ENCODE measurements at regions not wholly inside any gene's neighbourhood (a gene's known extent, or its start where the extent isn't known, plus 50 kb on each side); places are given as distances from the start of the nearest gene placed in this dataset.

DNA sequence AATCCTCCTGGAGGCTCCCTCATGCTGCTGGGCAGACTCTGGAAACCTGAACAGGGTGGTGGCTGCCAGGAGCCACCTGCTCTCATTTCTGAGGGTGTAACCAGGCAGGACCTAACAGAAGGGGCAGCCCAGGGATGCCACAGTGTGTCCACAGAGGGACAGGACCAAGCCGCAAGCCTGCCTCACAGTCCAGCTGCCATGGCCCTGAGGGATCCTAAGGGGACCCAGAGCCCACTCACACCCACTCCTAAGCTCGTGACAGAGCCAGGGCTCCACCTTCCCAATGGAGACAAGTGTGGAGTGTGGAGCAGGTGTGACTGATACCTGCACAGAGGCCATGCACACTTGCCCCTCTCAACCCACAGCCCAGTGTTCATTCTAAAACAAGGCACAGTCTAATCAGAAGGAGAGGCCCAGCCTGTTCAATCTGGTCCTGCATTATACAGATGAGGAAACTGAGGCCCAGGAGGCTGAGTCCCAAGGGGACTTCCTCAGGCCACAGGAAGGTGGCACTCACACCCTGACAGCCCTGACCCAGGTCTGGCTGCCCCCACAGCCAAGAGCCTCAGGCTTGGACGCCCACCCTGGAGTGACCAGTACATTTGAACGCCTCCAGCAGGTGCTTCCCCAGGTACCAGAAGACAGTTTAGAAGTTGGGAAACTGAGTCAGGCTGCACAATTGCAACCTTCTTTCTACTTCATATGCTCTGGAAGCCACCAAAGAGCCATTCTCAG is 220.1 kb downstream of the TUBA3C start:
- Mint-ChIP-seq H3K36me3 (ENCODE audit: low read depth) (no peaks in the 10 kb centered on the region), H3K9me3 (peaks cover 14% of the 10 kb centered on the region), H3K27ac (no peak overlapping the region), H3K4me1 (ENCODE audit: low read depth) (no peaks in the 10 kb centered on the region), H3K4me3 (no peak overlapping the region), H3K27me3 (ENCODE audit: insufficient read depth) (no peaks in the 10 kb centered on the region)
- DNase-seq (ENCODE audit: low spot score), result no peak
- intact Hi-C loops (cut with micrococcal nuclease), result no loop called here

DNA sequence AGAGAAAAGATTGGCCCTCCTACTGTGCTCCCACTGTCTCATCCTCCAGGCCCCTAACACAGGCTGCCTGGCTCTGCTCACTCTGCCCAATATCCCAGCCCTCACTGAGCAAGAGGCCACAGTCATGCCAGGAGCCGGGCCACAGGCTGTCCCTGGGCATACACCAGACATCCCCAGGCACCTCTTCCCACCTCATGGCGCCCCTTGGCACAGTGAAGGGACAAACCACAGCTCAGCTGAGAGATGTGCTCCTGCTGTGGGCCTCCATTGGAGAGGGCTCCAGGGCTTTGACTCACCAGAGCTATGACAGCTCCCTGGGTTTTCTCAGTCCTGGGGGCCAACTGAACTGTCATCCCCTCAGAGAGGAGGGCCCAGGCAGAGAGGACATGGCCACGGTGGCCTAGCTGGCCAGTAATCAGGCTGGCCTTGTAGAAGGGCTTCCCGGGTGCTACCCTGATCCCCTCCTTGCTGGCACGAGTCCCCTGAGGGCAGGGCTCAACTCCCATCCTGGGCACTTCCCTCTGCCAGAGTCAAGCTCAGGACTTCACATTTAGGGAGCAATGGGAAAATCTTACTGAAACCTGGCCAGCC is 220.9 kb downstream of the TUBA3C start:
- Mint-ChIP-seq H3K27ac (no peak overlapping the region), H3K36me3 (ENCODE audit: low read depth) (peaks cover 2% of the 10 kb centered on the region), H3K27me3 (ENCODE audit: insufficient read depth) (no peaks in the 10 kb centered on the region), H3K4me1 (ENCODE audit: low read depth) (no peaks in the 10 kb centered on the region), H3K9me3 (peaks cover 19% of the 10 kb centered on the region), H3K4me3 (no peak overlapping the region)
- DNase-seq (ENCODE audit: low spot score), result no peak
- intact Hi-C loops (cut with micrococcal nuclease), result no loop called here

DNA sequence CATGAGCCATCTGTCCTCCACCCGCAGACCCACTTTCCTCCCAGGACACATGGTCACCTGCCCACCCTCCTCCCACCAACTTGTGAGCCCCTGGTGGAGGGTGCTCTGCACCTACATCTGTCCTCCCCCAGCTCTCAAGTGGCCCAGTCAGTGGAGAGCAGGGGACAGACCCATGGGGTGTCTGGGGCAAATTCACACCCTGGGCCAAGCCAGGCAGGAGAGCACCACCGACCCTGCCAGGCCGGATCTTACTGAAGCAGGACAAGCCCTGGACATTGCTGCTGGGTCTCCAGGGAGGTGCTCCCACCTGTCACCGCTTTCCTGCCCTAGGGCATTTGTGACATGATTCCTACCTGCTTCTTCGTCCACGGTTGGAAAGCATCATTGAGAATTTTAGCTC is 221.6 kb downstream of the TUBA3C start:
- H3K4me1 Mint-ChIP-seq (ENCODE audit: low read depth), result no peaks in the 10 kb centered on the region
- peaks cover 2% of the 10 kb centered on the region for H3K36me3 Mint-ChIP-seq (ENCODE audit: low read depth)
- H3K4me3 Mint-ChIP-seq, result no peak overlapping the region
- H3K27me3 Mint-ChIP-seq (ENCODE audit: insufficient read depth), result no peaks in the 10 kb centered on the region
- intact Hi-C loops (cut with micrococcal nuclease), result no loop called here
- no peak for DNase-seq (ENCODE audit: low spot score)
- peaks cover 25% of the 10 kb centered on the region for H3K9me3 Mint-ChIP-seq
- H3K27ac Mint-ChIP-seq, result no peak overlapping the region

DNA sequence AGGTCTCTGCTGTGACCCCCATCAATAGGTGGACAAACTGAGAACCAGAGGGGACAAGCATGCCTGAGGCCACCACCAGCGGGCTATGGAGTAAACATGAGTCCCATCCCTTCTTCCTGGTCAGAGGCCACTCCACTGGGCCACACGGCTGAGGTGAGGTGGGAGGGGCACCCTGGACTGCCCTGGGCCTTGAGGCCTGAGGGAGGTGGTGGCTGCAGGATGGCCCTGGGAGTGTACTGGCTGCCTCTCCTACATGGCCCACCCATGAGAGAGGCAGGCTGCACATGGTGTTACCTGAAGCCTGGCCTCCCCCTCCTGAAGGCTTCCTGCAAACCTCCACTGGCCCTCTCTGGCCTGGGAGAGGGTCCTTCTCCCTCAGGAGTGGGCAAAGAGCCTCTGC is 222.4 kb downstream of the TUBA3C start:
- intact Hi-C loops (cut with micrococcal nuclease), result no loop called here
- Mint-ChIP-seq H3K36me3 (ENCODE audit: low read depth) (peaks cover 2% of the 10 kb centered on the region), H3K4me1 (ENCODE audit: low read depth) (no peaks in the 10 kb centered on the region), H3K27ac (no peak overlapping the region), H3K4me3 (no peak overlapping the region), H3K9me3 (peaks cover 32% of the 10 kb centered on the region), H3K27me3 (ENCODE audit: insufficient read depth) (no peaks in the 10 kb centered on the region)
- DNase-seq (ENCODE audit: low spot score), result no peak

DNA sequence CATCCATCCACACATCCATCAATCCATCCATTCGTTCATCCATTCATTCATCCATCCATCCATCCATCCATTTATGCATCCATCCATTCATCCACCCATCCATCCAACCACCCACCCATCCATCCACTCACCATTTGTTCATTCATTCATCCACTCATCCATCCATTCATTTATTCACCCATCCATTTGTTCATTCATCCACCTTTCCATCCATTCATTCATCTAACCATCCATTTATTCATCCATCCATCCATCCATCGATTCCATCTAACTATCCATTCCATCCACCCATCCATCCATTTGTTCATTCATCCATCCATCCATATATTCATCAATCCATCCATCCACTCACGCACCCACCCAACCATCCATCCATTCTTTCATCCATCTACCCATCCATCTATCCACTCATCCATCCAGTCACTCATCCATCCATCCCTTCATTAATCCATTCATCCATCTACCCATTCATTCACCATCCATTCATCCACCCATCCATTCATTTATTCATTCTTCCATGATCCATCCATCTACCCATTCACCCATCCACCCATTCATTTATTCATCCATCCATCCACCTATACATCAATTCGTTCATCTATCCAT is 225.0 kb downstream of the TUBA3C start:
- no peaks in the 10 kb centered on the region for H3K4me1 Mint-ChIP-seq (ENCODE audit: low read depth)
- H3K9me3 Mint-ChIP-seq, result peaks cover 32% of the 10 kb centered on the region
- DNase-seq (ENCODE audit: low spot score), result no peak
- H3K27ac Mint-ChIP-seq, result no peak overlapping the region
- H3K36me3 Mint-ChIP-seq (ENCODE audit: low read depth), result peaks cover 2% of the 10 kb centered on the region
- no peaks in the 10 kb centered on the region for H3K27me3 Mint-ChIP-seq (ENCODE audit: insufficient read depth)
- H3K4me3 Mint-ChIP-seq, result no peak overlapping the region
- intact Hi-C loops (cut with micrococcal nuclease), result no loop called here

DNA sequence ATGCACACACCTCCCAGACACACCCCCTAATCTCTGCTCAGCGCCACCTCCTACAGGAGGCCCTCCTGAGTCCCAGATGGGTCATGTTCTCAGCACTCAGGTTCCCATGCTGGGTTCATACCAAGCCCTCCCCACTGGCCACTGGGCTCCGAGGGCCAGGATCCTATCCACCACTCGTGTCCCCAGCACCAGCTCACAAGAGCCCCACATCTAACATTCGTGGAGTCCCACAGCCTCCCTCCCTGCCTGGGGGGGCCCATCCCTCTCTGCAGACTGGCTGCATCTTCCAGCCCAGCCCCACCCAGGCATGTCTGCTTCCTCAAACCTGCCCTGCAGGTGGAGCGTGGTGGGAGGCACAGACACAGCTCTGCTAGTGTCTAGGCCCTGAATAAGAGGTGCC is 227.4 kb downstream of the TUBA3C start:
- DNase-seq (ENCODE audit: low spot score), result no peak
- Mint-ChIP-seq H3K4me3 (no peak overlapping the region), H3K36me3 (ENCODE audit: low read depth) (peaks cover 2% of the 10 kb centered on the region), H3K4me1 (ENCODE audit: low read depth) (no peaks in the 10 kb centered on the region), H3K27ac (no peak overlapping the region), H3K9me3 (peaks cover 32% of the 10 kb centered on the region), H3K27me3 (ENCODE audit: insufficient read depth) (no peaks in the 10 kb centered on the region)
- intact Hi-C loops (cut with micrococcal nuclease), result no loop called here

DNA sequence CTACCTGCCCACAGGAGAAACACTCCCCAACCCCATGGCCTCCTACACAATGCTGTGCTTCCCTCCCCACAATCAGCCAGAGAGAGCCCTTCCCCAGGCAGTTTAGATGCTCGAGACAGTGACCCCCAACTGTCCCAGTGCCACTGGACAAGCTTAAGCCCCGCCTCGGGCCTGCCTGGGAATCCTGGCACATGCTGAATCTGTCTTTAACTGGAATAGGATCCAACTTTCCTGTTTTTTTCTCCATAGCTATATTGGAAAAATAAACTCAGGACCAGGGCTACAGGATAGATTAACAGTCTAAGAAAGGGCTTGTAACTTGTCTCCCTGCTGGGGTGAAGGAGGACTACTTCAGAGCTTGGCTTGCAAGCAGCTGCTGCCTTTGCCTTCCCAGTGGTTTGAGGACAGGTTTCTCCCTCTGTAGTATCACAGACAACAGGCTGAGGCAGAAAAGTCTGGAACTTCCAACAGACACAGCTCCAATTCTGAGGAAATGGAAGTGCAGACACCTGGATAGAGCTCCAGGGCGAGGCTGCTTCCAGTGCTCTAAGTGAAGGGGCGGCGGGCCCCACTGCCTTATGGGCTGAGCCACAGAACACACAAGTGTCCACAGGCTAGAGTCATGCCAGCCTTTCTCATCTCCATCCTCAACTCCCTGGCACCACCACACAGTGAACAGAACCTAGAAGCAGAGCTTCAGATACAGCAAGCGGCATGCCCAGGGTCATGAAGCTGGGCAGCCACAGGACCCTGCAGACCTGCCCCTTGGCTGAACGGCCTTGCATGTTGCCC is 228.3 kb downstream of the TUBA3C start:
- no peak overlapping the region for H3K4me3 Mint-ChIP-seq
- H3K4me1 Mint-ChIP-seq (ENCODE audit: low read depth), result no peaks in the 10 kb centered on the region
- no peak overlapping the region for H3K27ac Mint-ChIP-seq
- H3K27me3 Mint-ChIP-seq (ENCODE audit: insufficient read depth), result no peaks in the 10 kb centered on the region
- intact Hi-C loops (cut with micrococcal nuclease), result no loop called here
- peaks cover 32% of the 10 kb centered on the region for H3K9me3 Mint-ChIP-seq
- DNase-seq (ENCODE audit: low spot score), result no peak
- H3K36me3 Mint-ChIP-seq (ENCODE audit: low read depth), result peaks cover 2% of the 10 kb centered on the region

DNA sequence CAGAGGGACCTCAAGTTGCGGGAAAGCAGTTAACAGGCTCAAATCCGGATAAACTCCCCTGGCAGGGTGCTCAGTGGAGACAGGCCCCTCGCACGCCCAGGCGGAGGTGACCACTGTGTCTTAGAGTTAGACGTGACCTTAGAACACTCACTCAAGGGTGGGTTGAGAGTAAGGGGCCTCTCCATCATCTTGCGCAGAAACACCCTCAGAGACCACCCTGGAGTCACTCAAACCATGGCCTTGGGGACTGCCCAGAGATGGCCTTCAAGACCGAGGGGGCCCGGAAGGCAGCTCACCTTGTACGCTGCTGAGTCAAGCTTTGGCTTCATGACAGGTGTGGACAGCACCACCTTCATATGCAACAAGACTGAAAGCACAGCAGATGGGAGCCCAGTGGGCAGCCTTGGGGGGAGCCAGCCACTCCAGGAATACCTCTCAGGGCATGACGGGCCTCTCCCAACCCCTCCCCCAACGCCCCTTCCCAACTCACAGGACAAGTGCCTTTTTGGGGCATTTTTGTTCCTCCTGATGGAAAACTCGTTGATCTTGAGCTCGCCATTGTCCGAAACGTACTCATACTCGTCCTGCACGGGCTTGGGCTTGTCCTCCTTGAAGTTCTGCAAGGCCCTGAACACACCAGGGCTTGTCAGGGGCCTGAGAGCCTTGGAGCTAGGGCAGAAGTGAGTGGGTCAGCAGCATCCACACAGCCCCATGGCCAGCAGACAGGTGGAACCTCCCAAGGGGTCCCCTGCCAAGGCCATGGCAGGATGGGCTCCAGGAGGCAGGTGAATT is 229.2 kb downstream of the TUBA3C start:
- Mint-ChIP-seq H3K36me3 (ENCODE audit: low read depth) (peaks cover 2% of the 10 kb centered on the region), H3K27me3 (ENCODE audit: insufficient read depth) (no peaks in the 10 kb centered on the region), H3K9me3 (peaks cover 30% of the 10 kb centered on the region), H3K4me1 (ENCODE audit: low read depth) (no peaks in the 10 kb centered on the region), H3K27ac (no peak overlapping the region), H3K4me3 (no peak overlapping the region)
- DNase-seq (ENCODE audit: low spot score), result no peak
- intact Hi-C loops (cut with micrococcal nuclease), result no loop called here

DNA sequence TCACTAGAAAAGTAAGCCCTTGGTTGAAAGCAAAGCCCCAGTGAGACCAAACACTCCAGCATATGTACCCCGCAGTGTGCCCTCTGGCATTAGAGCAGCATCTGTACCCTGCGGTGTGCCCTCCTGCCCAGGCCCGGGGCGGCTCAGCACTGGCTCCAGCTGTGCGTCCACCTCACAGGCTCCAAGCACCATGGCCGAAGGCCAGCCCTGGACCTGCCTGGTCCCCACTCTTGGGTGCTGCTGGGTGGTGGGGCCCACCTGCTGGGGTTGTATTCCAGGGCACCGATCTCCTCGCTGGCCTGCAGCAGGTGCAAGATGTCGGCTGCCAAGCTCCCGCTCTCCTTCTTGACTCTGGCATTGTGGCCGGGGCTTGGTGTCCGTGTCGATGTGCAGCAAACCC is 230.2 kb downstream of the TUBA3C start:
- no peaks in the 10 kb centered on the region for H3K27me3 Mint-ChIP-seq (ENCODE audit: insufficient read depth)
- peaks cover 2% of the 10 kb centered on the region for H3K36me3 Mint-ChIP-seq (ENCODE audit: low read depth)
- H3K27ac Mint-ChIP-seq, result no peak overlapping the region
- peaks cover 20% of the 10 kb centered on the region for H3K9me3 Mint-ChIP-seq
- H3K4me3 Mint-ChIP-seq, result no peak overlapping the region
- no peaks in the 10 kb centered on the region for H3K4me1 Mint-ChIP-seq (ENCODE audit: low read depth)
- no peak for DNase-seq (ENCODE audit: low spot score)
- intact Hi-C loops (cut with micrococcal nuclease), result no loop called here

DNA sequence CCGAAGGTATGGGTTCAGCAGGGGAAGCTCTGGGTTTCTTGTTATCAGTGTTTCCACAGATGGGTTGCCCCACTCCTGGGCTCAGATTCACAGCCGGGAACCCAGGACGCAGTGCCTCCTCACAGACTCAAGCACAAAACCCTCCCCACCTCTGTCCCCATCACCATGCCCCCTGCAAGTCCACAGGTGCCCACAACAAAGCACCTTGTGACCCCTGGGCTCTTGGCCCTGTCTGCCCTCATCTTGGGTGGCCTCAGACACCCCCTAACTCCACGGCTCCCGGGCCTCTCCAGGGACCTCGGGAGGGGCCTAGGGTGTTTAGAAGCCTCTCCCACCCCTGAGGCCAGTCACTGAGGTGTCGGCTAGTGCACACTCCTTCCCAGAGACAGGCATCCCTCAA is 231.7 kb downstream of the TUBA3C start:
- Mint-ChIP-seq H3K4me1 (ENCODE audit: low read depth) (no peaks in the 10 kb centered on the region), H3K27me3 (ENCODE audit: insufficient read depth) (no peaks in the 10 kb centered on the region), H3K9me3 (peaks cover 7% of the 10 kb centered on the region), H3K4me3 (no peak overlapping the region), H3K36me3 (ENCODE audit: low read depth) (no peaks in the 10 kb centered on the region), H3K27ac (no peak overlapping the region)
- intact Hi-C loops (cut with micrococcal nuclease), result no loop called here
- no peak for DNase-seq (ENCODE audit: low spot score)

DNA sequence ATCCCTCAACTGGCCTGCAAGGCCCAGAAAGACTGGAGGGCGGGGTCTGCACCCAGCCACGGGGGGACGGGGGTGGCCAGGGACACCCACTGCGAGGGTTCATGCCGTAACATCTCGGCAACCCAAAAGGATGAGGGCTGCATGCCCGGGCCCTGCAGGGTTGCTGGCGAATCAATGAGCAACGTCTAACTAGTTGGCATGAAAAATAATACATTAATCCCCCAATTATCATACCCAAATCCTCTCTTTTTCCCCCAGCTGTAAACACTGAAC is 232.2 kb downstream of the TUBA3C start:
- Mint-ChIP-seq H3K9me3 (peaks cover 1% of the 10 kb centered on the region), H3K4me1 (ENCODE audit: low read depth) (no peaks in the 10 kb centered on the region), H3K4me3 (no peak overlapping the region), H3K36me3 (ENCODE audit: low read depth) (no peaks in the 10 kb centered on the region), H3K27me3 (ENCODE audit: insufficient read depth) (no peaks in the 10 kb centered on the region), H3K27ac (no peak overlapping the region)
- no peak for DNase-seq (ENCODE audit: low spot score)
- intact Hi-C loops (cut with micrococcal nuclease), result no loop called here

DNA sequence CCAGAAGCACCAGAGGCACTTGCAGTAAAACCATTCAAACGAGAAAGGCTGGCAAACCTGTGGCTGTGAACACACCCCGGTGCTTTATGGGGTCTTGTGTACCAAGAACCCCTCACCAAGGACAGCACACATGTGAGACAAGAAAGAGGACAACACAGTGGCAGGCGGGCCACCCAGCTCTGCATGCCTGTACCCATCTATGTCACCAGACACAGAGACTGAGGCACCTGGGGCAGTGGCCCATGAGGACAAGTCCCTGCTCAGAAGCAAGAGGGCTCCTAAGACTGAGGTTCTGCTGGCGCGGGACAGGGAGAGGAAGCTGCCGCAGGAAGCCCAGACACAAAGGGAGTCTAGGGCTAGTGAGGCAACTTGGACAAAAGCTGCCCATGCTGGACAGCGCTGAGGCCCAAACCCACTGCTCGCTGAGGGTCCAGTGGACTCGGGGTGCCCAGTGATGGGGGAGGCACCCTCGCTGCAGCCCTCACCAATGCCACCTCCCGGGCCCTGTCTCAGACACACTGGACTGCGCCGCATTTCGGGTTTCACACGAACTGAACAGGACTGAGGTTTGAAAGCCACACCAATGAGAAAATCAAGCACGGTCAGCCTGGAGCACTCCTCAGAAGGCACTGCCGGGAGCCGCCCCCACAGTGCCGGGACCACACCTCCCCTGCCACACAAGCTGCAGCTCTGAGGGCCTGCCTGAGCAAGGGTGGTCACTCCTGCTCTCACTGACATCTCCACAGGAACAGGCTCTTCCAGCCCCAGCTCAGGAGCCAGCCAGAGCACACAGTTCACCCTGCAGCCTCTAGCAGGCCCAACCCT is 232.7 kb downstream of the TUBA3C start:
- Mint-ChIP-seq H3K9me3 (no peaks in the 10 kb centered on the region), H3K36me3 (ENCODE audit: low read depth) (no peaks in the 10 kb centered on the region), H3K4me1 (ENCODE audit: low read depth) (no peaks in the 10 kb centered on the region), H3K4me3 (no peak overlapping the region), H3K27ac (no peak overlapping the region), H3K27me3 (ENCODE audit: insufficient read depth) (no peaks in the 10 kb centered on the region)
- intact Hi-C loops (cut with micrococcal nuclease), result no loop called here
- no peak for DNase-seq (ENCODE audit: low spot score)

Measured in activated T-helper 1 cell treated with anti-CD3 and anti-CD28 coated beads, Interleukin-12 subunit alpha, Interleukin-12 subunit beta, Interleukin-2, Interleukin-4 antibody, amounts not matched to agents 30 ng/mL and 10 ng/mL and 1 ng/mL, durations not matched to agents 14 hours and 24 hours and 36 hours (primary cell).